Activated T-helper 2 cell treated with anti-CD3 and anti-CD28 coated beads, Interferon-gamma antibody, Interleukin-2, Interleukin-4, amounts not matched to agents 10 μg/mL and 5 μg/mL and 100 μg/mL, durations not matched to agents 14 hours and 24 hours and 36 hours (primary cell): ENCODE measurements at regions not wholly inside any gene's neighbourhood (a gene's known extent, or its start where the extent isn't known, plus 50 kb on each side); places are given as distances from the start of the nearest gene placed in this dataset.
"Not testable (repeated sequence)": the region's sequence is repeated elsewhere in the genome, so short reads cannot be mapped to it uniquely, and the experiment has no call there.

Experiments
- DNase-seq: peaks from one replicate; pipeline ENCODE4 v3.0.0; 2021; ENCODE audit warnings: low spot score
- H3K27ac Mint-ChIP-seq: one replicate; pipeline ENCODE4 v1.8.0; 2021; ENCODE audit warnings: mixed read lengths
- H3K27me3 Mint-ChIP-seq: one replicate; pipeline ENCODE4 v1.8.0; 2021; ENCODE audit warnings: low read depth, mixed read lengths
- H3K36me3 Mint-ChIP-seq: one replicate; pipeline ENCODE4 v1.8.0; 2021; ENCODE audit warnings: low read depth, mixed read lengths
- H3K4me1 Mint-ChIP-seq: one replicate; pipeline ENCODE4 v1.8.0; 2021; ENCODE audit warnings: low read depth, mixed read lengths
- H3K4me3 Mint-ChIP-seq: one replicate; pipeline ENCODE4 v1.8.0; 2021; ENCODE audit warnings: low read depth, mild to moderate bottlenecking, moderate library complexity, mixed read lengths
- H3K9me3 Mint-ChIP-seq: one replicate; pipeline ENCODE4 v1.8.0; 2021; ENCODE audit warnings: mixed read lengths
- intact Hi-C: fragments of 100-400 bp; cut with micrococcal nuclease; formaldehyde crosslinking; loops from one replicate; pipeline ENCODE4 v1.15.1; 2023

- DNase-seq = peak; percentile 80
- Mint-ChIP-seq H3K27me3 (peaks cover 12% of the 10 kb centered on the region), H3K9me3 (no peaks in the 10 kb centered on the region), H3K4me3 (no peak overlapping the region), H3K27ac (no peak overlapping the region), H3K36me3 (no peaks in the 10 kb centered on the region), H3K4me1 (peaks cover 6% of the 10 kb centered on the region)
- intact Hi-C loops = loop anchor here (1.0 to 2.0 kb wide), 3 partner anchors 44 to 454 kb away; no protein-coding TSS in a partner anchor
These were observed 149.1 kb upstream of the RAG2 start for GRCh38 chr11:36746886-36747710.

GRCh38 chr11:36744375-36745168, 146.5 kb upstream of the RAG2 start:
- H3K27ac Mint-ChIP-seq = no peak overlapping the region
- intact Hi-C loops = no loop called here
- peaks cover 16% of the 10 kb centered on the region for H3K27me3 Mint-ChIP-seq
- H3K4me1 Mint-ChIP-seq = peaks cover 6% of the 10 kb centered on the region
- no peaks in the 10 kb centered on the region for H3K36me3 Mint-ChIP-seq
- peak; percentile 36 for DNase-seq
- H3K4me3 Mint-ChIP-seq = no peak overlapping the region
- no peaks in the 10 kb centered on the region for H3K9me3 Mint-ChIP-seq

GRCh38 chr11:36743039-36743438, 145.0 kb upstream of the RAG2 start:
- no peak for DNase-seq
- Mint-ChIP-seq H3K4me1 (peaks cover 6% of the 10 kb centered on the region), H3K27me3 (peaks cover 16% of the 10 kb centered on the region), H3K9me3 (no peaks in the 10 kb centered on the region), H3K4me3 (no peak overlapping the region), H3K27ac (no peak overlapping the region), H3K36me3 (no peaks in the 10 kb centered on the region)
- intact Hi-C loops = no loop called here

DNA sequence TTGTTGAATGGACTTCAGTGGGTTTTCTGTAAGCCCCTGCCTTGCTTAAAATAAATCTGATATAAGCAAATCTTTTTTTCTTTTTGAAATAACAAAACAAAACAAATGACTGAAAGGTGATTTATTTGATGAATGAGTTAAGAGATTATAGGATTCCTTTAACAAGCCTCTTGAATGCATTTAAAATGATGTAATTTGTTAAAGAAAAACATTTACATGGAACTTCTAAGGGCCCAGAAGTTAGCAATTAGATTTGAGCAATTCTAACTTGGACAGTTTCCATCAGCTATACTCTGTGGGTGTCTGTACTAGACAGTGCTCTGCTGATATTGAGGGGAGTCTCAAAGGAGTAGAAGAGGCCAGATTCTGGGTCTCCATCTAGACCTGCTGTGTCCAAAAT, 143.5 kb upstream of the RAG2 start:
- Mint-ChIP-seq H3K27ac (no peak overlapping the region), H3K27me3 (peaks cover 11% of the 10 kb centered on the region), H3K4me1 (peaks cover 6% of the 10 kb centered on the region), H3K9me3 (no peaks in the 10 kb centered on the region), H3K36me3 (no peaks in the 10 kb centered on the region), H3K4me3 (no peak overlapping the region)
- no peak for DNase-seq
- intact Hi-C loops = no loop called here

- H3K9me3 Mint-ChIP-seq = no peaks in the 10 kb centered on the region
- H3K4me3 Mint-ChIP-seq = no peak overlapping the region
- H3K27ac Mint-ChIP-seq = no peak overlapping the region
- DNase-seq = no peak
- H3K36me3 Mint-ChIP-seq = no peaks in the 10 kb centered on the region
- H3K4me1 Mint-ChIP-seq = no peaks in the 10 kb centered on the region
- intact Hi-C loops = no loop called here
- peaks cover 6% of the 10 kb centered on the region for H3K27me3 Mint-ChIP-seq
These were observed 140.3 kb upstream of the RAG2 start for GRCh38 chr11:36738292-36738861.

- peaks cover 6% of the 10 kb centered on the region for H3K27me3 Mint-ChIP-seq
- intact Hi-C loops = no loop called here
These were observed 138.1 kb upstream of the RAG2 start for GRCh38 chr11:36736103-36736502.

DNA sequence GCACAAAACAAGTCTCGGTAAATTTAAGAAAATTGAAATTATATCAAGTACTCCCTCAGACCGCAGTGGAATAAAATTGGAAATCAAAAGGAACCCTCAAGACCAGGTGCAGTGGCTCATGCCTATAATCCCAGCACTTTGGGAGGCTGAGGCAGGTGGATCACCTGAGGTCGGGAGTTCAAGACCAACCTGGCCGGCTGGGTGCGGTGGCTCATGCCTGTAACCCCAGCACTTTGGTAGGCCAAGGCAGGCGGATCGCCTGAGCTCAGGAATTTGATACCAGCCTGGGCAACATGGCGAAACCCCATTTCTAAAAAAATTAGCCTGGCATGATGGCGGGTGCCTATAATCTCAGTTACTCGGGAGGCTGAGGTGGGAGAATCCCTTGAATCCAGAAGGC, 135.7 kb upstream of the RAG2 start:
- H3K4me3 Mint-ChIP-seq, H3K27ac Mint-ChIP-seq, H3K9me3 Mint-ChIP-seq, intact Hi-C loops, H3K27me3 Mint-ChIP-seq, H3K4me1 Mint-ChIP-seq, H3K36me3 Mint-ChIP-seq, DNase-seq: not testable (repeated sequence)

More at GRCh38 chr11:36736103-36736502, 138.1 kb upstream of the RAG2 start:
- no peaks in the 10 kb centered on the region for H3K4me1 Mint-ChIP-seq
- no peaks in the 10 kb centered on the region for H3K9me3 Mint-ChIP-seq
- H3K27ac Mint-ChIP-seq = no peak overlapping the region
- H3K4me3 Mint-ChIP-seq = no peak overlapping the region
- H3K36me3 Mint-ChIP-seq = no peaks in the 10 kb centered on the region
- no peak for DNase-seq

- no peak overlapping the region for H3K27ac Mint-ChIP-seq
- H3K4me1 Mint-ChIP-seq = no peaks in the 10 kb centered on the region
- no peak for DNase-seq
These were observed 132.7 kb upstream of the RAG2 start for GRCh38 chr11:36730761-36731160.

DNA sequence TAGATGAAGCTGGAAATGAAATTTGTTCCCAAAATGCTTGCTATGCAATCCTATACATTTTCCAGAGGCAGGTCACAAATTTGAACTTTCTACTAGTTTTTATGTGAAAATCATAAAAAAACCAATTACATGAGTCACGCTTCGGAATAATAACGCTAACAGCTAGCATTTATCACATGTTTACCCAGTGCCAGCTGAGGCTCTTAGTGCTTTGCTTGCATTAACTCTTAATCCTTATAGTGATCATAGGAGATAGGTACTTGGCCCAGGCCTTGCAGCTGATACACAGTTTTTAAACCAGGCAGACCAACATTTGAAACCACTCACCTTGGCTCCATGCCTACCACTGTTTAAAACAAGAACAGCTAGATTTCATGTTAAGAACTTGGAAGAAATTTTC, 131.8 kb upstream of the RAG2 start:
- intact Hi-C loops = no loop called here
- no peak overlapping the region for H3K27ac Mint-ChIP-seq
- H3K36me3 Mint-ChIP-seq = no peaks in the 10 kb centered on the region
- no peaks in the 10 kb centered on the region for H3K9me3 Mint-ChIP-seq
- DNase-seq = no peak
- H3K4me1 Mint-ChIP-seq = no peaks in the 10 kb centered on the region
- H3K4me3 Mint-ChIP-seq = no peak overlapping the region
- peaks cover 2% of the 10 kb centered on the region for H3K27me3 Mint-ChIP-seq

More at GRCh38 chr11:36730761-36731160, 132.7 kb upstream of the RAG2 start:
- Mint-ChIP-seq H3K36me3 (no peaks in the 10 kb centered on the region), H3K4me3 (no peak overlapping the region), H3K27me3 (peaks cover 2% of the 10 kb centered on the region), H3K9me3 (no peaks in the 10 kb centered on the region)
- intact Hi-C loops = no loop called here

DNA sequence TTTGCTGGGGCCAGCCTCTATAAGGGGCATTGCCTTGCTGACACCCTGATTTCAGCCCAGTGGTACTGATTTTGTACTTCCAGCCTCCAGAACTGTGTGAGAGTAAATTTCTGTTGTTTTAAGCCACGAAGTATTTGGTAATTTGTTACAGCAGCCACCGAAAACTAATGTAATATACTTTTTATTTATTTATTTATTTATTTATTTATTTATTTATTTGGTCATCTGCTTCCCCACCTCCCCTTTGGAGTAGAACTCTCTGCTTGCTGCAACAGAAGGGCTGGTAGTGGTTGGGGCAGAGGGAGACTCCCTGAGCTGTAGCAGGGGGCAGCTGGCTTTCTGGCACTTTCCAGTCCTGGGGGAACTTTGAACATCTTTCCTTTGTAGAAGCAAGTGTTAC, 128.4 kb upstream of the RAG2 start:
- Mint-ChIP-seq H3K9me3 (no peaks in the 10 kb centered on the region), H3K4me3 (no peak overlapping the region), H3K27me3 (no peaks in the 10 kb centered on the region), H3K27ac (no peak overlapping the region), H3K36me3 (no peaks in the 10 kb centered on the region), H3K4me1 (no peaks in the 10 kb centered on the region)
- no peak for DNase-seq
- intact Hi-C loops = no loop called here

DNA sequence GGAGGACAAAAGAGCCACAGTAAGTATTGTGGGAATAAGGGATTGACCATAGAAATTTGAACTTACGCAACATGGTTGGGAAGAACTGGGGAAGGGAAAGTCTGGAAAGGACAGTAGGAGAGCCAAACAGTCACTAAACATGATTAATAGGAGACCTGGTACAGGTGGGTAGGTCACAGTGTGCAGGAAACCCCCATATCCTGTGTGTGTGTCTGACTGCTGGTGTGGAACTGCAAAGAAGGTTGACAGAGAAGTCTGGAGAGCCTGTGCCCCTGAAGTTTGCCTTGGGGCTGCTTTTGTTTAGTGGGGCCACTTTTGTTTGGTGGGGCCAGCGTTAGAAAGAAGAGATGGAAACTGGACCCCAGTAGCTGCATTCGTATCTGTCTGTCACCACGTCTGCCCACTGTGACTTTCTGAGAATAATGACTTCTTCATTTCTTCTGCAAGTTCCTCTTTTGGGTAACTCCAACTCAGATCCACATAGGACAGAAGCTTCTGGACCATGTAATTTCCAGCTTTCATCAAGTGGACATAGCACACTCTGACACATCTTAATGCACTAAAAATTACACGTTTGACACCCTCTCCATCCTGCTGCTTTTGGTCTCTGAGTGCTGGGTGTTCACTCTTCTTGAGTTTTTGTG, 126.8 kb upstream of the RAG2 start:
- Mint-ChIP-seq H3K4me1 (no peaks in the 10 kb centered on the region), H3K27ac (no peak overlapping the region), H3K9me3 (no peaks in the 10 kb centered on the region), H3K36me3 (no peaks in the 10 kb centered on the region), H3K27me3 (no peaks in the 10 kb centered on the region), H3K4me3 (no peak overlapping the region)
- intact Hi-C loops = no loop called here
- DNase-seq = no peak

- H3K4me3 Mint-ChIP-seq = no peak overlapping the region
- no peaks in the 10 kb centered on the region for H3K9me3 Mint-ChIP-seq
- intact Hi-C loops = no loop called here
- no peak for DNase-seq
- no peaks in the 10 kb centered on the region for H3K36me3 Mint-ChIP-seq
- H3K27ac Mint-ChIP-seq = no peak overlapping the region
- peaks cover 2% of the 10 kb centered on the region for H3K27me3 Mint-ChIP-seq
- H3K4me1 Mint-ChIP-seq = no peaks in the 10 kb centered on the region
These were observed 124.4 kb upstream of the RAG2 start for GRCh38 chr11:36722421-36722820.
